ENCODE measurements at regions not wholly inside any gene's neighbourhood (a gene's known extent, or its start where the extent isn't known, plus 50 kb on each side); places are given as distances from the start of the nearest gene placed in this dataset.

DNA sequence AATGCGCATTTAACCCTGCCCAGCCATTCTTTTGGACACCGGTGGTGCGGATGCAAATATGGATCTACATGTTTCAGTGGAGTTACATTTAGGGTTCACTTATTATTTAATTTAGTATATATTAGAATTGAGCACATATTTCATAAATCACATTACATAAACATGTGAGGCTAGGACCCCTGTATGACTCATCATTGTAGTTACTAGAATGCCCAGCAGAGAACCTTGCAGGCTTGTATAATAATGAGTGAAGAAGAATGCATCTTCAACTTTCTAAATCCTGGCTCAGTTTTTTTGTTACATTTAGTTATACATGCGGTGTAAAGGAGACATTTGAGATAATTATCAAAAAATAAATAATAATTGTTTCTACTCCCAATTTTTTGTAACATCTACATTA is 369.0 kb downstream of the ATP23 start:
- TF ChIP-seq, protein P1, sequence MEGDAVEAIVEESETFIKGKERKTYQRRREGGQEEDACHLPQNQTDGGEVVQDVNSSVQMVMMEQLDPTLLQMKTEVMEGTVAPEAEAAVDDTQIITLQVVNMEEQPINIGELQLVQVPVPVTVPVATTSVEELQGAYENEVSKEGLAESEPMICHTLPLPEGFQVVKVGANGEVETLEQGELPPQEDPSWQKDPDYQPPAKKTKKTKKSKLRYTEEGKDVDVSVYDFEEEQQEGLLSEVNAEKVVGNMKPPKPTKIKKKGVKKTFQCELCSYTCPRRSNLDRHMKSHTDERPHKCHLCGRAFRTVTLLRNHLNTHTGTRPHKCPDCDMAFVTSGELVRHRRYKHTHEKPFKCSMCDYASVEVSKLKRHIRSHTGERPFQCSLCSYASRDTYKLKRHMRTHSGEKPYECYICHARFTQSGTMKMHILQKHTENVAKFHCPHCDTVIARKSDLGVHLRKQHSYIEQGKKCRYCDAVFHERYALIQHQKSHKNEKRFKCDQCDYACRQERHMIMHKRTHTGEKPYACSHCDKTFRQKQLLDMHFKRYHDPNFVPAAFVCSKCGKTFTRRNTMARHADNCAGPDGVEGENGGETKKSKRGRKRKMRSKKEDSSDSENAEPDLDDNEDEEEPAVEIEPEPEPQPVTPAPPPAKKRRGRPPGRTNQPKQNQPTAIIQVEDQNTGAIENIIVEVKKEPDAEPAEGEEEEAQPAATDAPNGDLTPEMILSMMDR (conservative IDR thresholded peaks at IDR 0.05): no peak; the same call in 1 of the 2 replicates
- no peak for TF ChIP-seq ZFX (IDR thresholded peaks at IDR 0.05)

Data from C4-2B (cell line).